HEK293T (cell line): ENCODE measurements at regions not wholly inside any gene's neighbourhood (a gene's known extent, or its start where the extent isn't known, plus 50 kb on each side); places are given as distances from the start of the nearest gene placed in this dataset.

Experiments used
- CTCF ChIA-PET: fragments of 350-600 bp; formaldehyde crosslinking; extraction: SDS; loops from one replicate; lab custom pipeline; 2021; ENCODE audit warnings: antibody characterized with exemption, inconsistent platforms; lab: Yijun Ruan, JAX
- POLR2A ChIA-PET: fragments of 350-600 bp; formaldehyde crosslinking; extraction: SDS; loops from one replicate; lab custom pipeline; 2020; ENCODE audit warnings: antibody characterized with exemption, inconsistent platforms; lab: Yijun Ruan, JAX
- DNase-seq: peaks from one replicate; pipeline ENCODE4 v3.0.0; 2012; ENCODE audit warnings: mixed read lengths; ENCODE audit errors: extremely low spot score
- ARNT ChIP-seq: fragments of 450-650 bp; IDR thresholded peaks from 2 replicates; pipeline ENCODE4 v1.6.1; 2017; ENCODE audit warnings: mild to moderate bottlenecking
- BHLHE40 ChIP-seq: fragments of 450-650 bp; IDR thresholded peaks from 2 replicates; pipeline ENCODE4 v1.6.1; 2016; ENCODE audit warnings: mild to moderate bottlenecking, moderate library complexity, borderline replicate concordance
- CTBP1 ChIP-seq: fragments of 450-650 bp; IDR thresholded peaks from 2 replicates; pipeline ENCODE4 v1.6.1; 2016; ENCODE audit warnings: borderline replicate concordance
- ELF4 ChIP-seq: fragments of 450-650 bp; IDR thresholded peaks from 2 replicates; pipeline ENCODE4 v1.6.1; 2017; ENCODE audit warnings: antibody characterized with exemption
- FOXA1 ChIP-seq: fragments of 450-650 bp; IDR thresholded peaks from 2 replicates; pipeline ENCODE4 v1.6.1; 2016; ENCODE audit warnings: mild to moderate bottlenecking
- FOXK2 ChIP-seq: fragments of 450-650 bp; IDR thresholded peaks from 2 replicates; pipeline ENCODE4 v1.6.1; 2016; ENCODE audit warnings: mild to moderate bottlenecking
- FOXM1 ChIP-seq: fragments of 450-650 bp; IDR thresholded peaks from 2 replicates; pipeline ENCODE4 v1.6.1; 2017; ENCODE audit warnings: mild to moderate bottlenecking, borderline replicate concordance
- HDGF ChIP-seq: fragments of 450-650 bp; IDR thresholded peaks from 2 replicates; pipeline ENCODE4 v1.6.1; 2017; ENCODE audit warnings: antibody characterized with exemption, borderline replicate concordance
- L3MBTL2 ChIP-seq: fragments of 450-650 bp; conservative IDR thresholded peaks from 2 replicates; pipeline ENCODE4 v1.6.1; 2016; ENCODE audit warnings: mild to moderate bottlenecking
- LEF1 ChIP-seq: fragments of 450-650 bp; IDR thresholded peaks from 2 replicates; pipeline ENCODE4 v1.6.1; 2017; ENCODE audit warnings: mild to moderate bottlenecking, borderline replicate concordance
- NFRKB ChIP-seq: fragments of 450-650 bp; IDR thresholded peaks from 2 replicates; pipeline ENCODE4 v1.6.1; 2016; ENCODE audit warnings: mild to moderate bottlenecking, moderate library complexity
- SP1 ChIP-seq: fragments of 450-650 bp; IDR thresholded peaks from 2 replicates; pipeline ENCODE4 v1.6.1; 2017
- SUZ12 ChIP-seq: fragments of 450-650 bp; IDR thresholded peaks from 2 replicates; pipeline ENCODE4 v1.6.1; 2016; ENCODE audit warnings: mild to moderate bottlenecking
- TARDBP ChIP-seq: fragments of 450-650 bp; IDR thresholded peaks from 2 replicates; pipeline ENCODE4 v1.6.1; 2016
- ZNF384 ChIP-seq: fragments of 450-650 bp; IDR thresholded peaks from 2 replicates; pipeline ENCODE4 v1.6.1; 2016
- TF ChIP-seq, protein P1 (sequence below): fragments of 450-650 bp; IDR thresholded peaks from 2 replicates; pipeline ENCODE4 v1.6.1; 2016

DNA sequence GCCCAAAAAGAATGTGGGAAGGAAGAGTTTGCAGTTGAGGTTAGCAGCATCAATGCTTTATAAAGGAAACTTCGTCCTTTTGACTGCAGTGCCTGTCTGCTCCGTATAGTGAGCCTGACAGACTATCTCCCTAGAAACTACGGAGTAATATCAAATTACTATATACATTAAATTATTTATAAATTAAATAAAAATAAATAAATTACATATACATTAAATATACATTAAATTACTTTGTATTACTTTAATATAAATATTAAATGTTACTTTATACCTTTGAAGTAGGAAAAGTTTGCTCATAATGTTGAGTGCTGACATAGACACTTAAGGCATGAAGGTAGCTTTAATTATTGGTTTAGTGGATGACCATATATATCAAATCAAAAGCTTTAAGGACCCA, 165.2 kb downstream of the IL15 start:
- ChIA-PET CTCF (no interaction called here), POLR2A (no interaction called here)
- TF ChIP-seq HDGF (no peak), FOXK2 (no peak), FOXM1 (no peak), TARDBP (no peak), ELF4 (no peak), CTBP1 (no peak)
- DNase-seq: no peak

DNA sequence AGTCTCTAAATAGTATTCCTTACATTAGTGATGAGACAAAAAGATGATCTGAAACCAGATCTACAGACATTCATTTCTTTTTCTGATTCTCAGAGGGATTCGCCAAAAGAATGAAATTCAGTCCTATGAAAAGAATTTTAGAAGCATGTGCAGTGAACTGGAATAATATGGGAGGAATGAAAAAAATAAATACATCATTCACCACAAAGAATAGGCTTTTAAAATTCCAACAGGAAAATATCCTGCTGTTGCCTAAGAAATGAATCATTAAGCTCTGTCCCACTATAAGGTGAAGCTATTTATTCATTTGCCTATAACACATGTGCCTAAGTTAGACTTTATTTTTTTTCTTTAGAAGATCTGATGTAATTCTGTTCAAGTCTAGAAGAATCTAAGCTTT, 165.9 kb downstream of the IL15 start:
- no peak for TF ChIP-seq ELF4
- no peak for TF ChIP-seq CTBP1
- DNase-seq: no peak
- CTCF ChIA-PET: no interaction called here
- POLR2A ChIA-PET: no interaction called here

DNA sequence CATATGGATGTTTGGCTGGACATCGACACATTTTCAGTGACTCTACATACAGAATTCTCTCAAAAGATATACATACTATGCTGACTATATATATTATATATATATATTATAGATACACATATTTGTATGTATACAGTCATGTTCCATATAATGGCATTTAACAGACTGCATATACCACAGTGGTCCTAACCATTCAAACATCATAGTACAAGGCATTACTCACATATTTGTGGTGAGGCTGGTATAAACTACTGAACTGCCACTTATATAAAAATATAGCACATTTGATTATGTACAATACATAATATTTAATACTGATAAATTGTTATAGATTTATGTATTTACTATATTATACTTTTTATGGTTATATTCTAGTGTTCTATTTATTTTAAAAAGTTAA, 168.5 kb downstream of the IL15 start:
- no peak for DNase-seq
- CTCF ChIA-PET: no interaction called here
- TF ChIP-seq FOXM1: no peak
- TF ChIP-seq NFRKB: no peak
- TF ChIP-seq BHLHE40: no peak
- POLR2A ChIA-PET: no interaction called here

DNA sequence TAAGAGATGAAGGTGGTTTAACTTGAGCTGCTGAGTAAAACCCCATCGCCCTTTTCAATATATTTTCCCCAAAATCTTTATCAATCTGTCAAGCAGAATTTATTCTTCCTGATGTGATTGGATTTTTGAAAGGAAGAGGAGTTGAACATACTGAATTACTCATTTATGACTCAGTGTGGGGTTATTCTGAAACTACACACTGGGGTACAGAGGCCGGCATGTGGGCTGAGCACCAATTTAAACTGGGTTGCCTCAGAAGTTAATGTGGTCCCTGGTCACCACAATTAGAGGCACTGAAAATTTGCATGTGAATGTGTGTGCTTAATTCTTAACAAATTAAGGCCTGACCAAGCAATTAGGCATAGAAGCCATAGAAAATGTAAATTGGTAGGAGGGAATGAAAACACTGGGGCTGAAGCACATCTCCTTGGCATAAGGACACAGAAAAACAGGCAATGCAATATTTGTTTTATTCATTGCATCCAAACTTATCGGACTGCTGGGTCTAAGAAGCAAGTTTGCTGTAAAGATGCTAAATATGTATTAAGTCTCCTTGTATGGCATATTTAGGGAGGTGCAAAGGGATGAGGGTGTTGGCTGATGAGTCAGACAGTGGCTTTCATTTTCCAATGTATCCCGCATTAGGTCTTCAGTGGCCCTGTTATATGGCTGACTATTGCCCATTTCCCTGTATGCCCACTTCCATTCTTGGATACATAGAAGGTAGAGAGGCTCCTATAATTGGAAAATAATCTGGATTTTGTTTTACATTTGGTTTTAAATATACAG, 170.9 kb downstream of the IL15 start:
- no peak for DNase-seq
- CTCF ChIA-PET: no interaction called here
- no peak for TF ChIP-seq ARNT
- POLR2A ChIA-PET: no interaction called here

DNA sequence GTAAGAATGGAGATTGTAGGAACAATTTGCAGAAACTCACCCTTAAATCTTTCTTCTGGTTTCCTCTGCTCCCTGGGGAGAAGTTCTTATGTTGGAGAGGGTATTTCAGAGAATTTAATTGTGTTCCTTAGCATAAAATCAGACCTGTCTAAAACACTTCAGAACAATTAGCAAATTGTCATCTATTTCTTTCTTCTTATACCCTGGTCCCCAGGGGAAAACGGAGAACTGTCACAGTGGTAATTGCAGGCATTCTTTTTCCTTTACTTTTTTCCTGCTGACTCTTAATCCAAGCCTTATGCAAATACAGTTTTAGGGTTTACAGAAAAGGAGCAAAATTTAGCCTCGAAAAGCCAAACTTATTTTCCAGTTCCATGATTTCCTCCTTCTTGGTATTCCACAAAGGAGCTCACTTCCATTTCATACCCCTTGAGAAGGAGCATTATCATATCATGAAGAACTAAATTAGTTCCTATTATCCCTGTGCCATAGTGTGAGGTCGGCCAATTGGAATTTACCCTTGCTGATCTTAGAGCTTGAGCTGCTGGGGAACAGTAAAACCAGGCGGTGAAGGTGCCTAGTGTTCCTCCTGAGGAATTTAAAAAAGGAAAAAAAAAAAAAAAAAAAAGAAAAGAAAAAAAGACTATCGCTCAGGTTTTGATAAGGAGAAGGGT, 173.8 kb downstream of the IL15 start:
- DNase-seq: no peak
- ChIA-PET POLR2A (no interaction called here), CTCF (interaction anchor here (0.6 kb wide), 1 partner anchor 11 kb away, joined by 3 read pairs; no protein-coding TSS in a partner anchor)
- no peak for TF ChIP-seq CTBP1
- no peak for TF ChIP-seq HDGF
- no peak for TF ChIP-seq ARNT
- no peak for TF ChIP-seq ZNF384
- no peak for TF ChIP-seq TARDBP
- TF ChIP-seq BHLHE40: no peak
- TF ChIP-seq ELF4: no peak
- no peak for TF ChIP-seq NFRKB
- TF ChIP-seq, protein P1, sequence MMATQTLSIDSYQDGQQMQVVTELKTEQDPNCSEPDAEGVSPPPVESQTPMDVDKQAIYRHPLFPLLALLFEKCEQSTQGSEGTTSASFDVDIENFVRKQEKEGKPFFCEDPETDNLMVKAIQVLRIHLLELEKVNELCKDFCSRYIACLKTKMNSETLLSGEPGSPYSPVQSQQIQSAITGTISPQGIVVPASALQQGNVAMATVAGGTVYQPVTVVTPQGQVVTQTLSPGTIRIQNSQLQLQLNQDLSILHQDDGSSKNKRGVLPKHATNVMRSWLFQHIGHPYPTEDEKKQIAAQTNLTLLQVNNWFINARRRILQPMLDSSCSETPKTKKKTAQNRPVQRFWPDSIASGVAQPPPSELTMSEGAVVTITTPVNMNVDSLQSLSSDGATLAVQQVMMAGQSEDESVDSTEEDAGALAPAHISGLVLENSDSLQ: no peak

DNA sequence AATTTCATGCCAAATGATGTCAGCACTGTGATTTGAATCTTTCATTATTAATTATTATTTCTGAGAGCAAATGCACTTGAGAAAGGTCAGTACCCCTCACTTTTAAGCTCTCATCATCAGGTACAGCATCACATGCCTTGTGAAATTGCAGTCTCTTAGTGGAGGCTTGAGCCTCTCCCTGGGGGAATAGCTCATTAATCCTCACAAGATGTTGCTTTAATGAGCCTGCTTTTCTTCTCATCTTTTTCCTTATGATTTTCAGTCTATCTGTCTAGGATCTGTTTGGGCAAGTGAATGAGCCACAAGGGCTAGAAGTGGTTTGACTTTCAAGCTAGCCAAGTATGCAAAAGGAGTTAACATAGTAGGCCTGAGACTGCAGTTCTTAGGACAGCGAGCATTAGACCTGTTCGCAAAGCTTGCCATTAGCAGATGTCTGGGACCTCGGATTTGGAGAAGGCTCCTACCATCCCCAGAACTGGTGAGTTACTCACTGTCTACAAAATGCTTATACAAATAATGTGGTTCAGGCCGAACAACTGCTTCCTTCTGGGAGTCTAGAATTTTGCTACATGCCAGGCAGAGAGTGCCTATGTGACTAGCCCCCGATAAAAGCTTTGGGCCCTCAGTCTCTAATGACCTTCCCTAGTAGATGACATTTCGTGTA, 174.5 kb downstream of the IL15 start:
- CTCF ChIA-PET: interaction anchor here (0.6 kb wide), 1 partner anchor 10 kb away, joined by 3 read pairs; no protein-coding TSS in a partner anchor
- POLR2A ChIA-PET: no interaction called here
- DNase-seq: no peak
- TF ChIP-seq FOXK2 (no peak), FOXA1 (no peak)

DNA sequence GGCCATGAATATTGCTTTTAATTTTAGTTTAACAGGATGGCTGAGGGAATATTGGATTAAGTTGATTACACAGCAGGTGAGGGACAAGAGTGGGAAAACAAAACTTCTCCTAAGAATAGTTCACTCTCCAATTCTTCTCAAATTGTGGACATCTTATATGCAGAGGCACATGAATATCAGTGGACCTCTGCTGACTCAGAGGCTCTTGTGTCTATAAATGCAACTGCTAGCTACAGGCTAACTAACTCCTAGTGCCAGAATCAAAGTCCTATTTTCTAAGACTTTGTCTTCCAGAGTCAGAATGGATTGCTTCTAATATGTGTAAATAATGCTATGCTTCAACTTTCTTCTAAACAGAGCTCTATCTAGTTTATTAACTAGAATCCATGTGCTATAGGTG, 175.8 kb downstream of the IL15 start:
- ChIA-PET CTCF (no interaction called here), POLR2A (no interaction called here)
- TF ChIP-seq SP1 (no peak), BHLHE40 (no peak), FOXA1 (no peak), ELF4 (no peak), ZNF384 (no peak), HDGF (no peak), FOXK2 (no peak), NFRKB (no peak), FOXM1 (no peak), CTBP1 (no peak), L3MBTL2 (no peak), LEF1 (no peak), TARDBP (no peak), SUZ12 (no peak), ARNT (no peak)
- TF ChIP-seq, protein P1: no peak
- no peak for DNase-seq

DNA sequence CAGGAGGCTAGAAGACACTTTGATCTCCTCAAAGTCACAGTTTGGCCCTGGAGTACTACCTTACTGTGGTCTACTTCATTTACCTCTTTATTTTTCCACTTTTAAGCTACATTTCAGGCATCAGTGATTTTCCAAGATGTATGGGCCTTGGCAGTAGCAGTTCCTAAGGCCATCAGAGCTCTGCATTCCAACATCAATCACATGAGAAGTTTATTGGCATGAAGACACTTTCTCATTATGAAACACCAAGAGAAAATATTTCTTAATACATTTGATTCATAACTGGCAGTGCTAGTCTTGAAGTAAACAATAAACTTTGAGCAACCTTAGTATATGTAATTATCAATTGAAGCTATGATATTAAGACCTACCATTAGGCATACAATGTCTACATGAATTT, 178.1 kb downstream of the IL15 start:
- POLR2A ChIA-PET: no interaction called here
- no peak for DNase-seq
- CTCF ChIA-PET: no interaction called here

More for the DNA sequence above, 178.1 kb downstream of the IL15 start:
- TF ChIP-seq ARNT (no peak), BHLHE40 (no peak)
- TF ChIP-seq, protein P1: no peak
